OCI-LY1 (cell line): ENCODE measurements at regions not wholly inside any gene's neighbourhood (a gene's known extent, or its start where the extent isn't known, plus 50 kb on each side); places are given as distances from the start of the nearest gene placed in this dataset.

Source experiments
- EZH2 ChIP-seq: fragments of 200-600 bp; sonication (generic), shearing (Covaris generic); IDR thresholded peaks from 2 replicates; pipeline ENCODE4 v1.8.0; 2017; ENCODE audit warnings: borderline replicate concordance, mixed run types, mild to moderate bottlenecking, antibody characterized with exemption, low read length, moderate library complexity, mixed read lengths
- TF ChIP-seq, protein P1 (sequence below): fragments of 200-600 bp; sonication (generic), shearing (Covaris generic); IDR thresholded peaks from 2 replicates; pipeline ENCODE4 v1.5.1; 2017; ENCODE audit warnings: mild to moderate bottlenecking, antibody characterized with exemption, low read length, moderate library complexity, mixed read lengths

DNA sequence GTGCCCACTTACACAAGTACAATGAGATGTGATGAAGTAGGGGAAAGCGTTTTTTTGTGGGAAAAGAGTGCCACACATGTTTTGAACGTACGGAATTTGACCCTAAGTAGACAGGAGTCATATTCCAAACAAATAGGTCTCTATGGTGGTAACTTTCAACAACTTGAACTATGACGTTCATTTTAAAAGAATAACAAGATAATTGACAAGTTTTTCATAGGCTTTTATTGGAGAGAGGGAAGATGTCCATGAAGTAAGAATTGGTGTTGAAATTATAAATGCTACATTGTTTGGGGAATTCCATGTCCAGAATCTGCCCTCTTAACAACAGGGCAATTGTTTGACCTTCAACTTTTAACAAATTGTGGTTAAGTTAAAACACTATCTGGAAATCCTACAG, 126.5 kb downstream of the GASK1B start:
- TF ChIP-seq, protein P1, sequence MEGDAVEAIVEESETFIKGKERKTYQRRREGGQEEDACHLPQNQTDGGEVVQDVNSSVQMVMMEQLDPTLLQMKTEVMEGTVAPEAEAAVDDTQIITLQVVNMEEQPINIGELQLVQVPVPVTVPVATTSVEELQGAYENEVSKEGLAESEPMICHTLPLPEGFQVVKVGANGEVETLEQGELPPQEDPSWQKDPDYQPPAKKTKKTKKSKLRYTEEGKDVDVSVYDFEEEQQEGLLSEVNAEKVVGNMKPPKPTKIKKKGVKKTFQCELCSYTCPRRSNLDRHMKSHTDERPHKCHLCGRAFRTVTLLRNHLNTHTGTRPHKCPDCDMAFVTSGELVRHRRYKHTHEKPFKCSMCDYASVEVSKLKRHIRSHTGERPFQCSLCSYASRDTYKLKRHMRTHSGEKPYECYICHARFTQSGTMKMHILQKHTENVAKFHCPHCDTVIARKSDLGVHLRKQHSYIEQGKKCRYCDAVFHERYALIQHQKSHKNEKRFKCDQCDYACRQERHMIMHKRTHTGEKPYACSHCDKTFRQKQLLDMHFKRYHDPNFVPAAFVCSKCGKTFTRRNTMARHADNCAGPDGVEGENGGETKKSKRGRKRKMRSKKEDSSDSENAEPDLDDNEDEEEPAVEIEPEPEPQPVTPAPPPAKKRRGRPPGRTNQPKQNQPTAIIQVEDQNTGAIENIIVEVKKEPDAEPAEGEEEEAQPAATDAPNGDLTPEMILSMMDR, result no peak
- TF ChIP-seq EZH2, result no peak
